Left forelimb (tissue), 1 donor: ENCODE measurements at regions not wholly inside any gene's neighbourhood (a gene's known extent, or its start where the extent isn't known, plus 50 kb on each side); places are given as distances from the start of the nearest gene placed in this dataset.
"Not testable (repeated sequence)": the region's sequence is repeated elsewhere in the genome, so short reads cannot be mapped to it uniquely, and the experiment has no call there.

ENCODE experiments used
- DNase-seq: peaks from one replicate; pipeline ENCODE4 v3.0.0-alpha.2; 2018; ENCODE audit warnings: low spot score

GRCh38 chrX:22534643-22535042 is 261.9 kb downstream of the CBLL2 start:
- DNase-seq = no peak

- no peak for DNase-seq
Observed at GRCh38 chrX:22536746-22537304, 264.1 kb downstream of the CBLL2 start.

- no peak for DNase-seq
Observed at GRCh38 chrX:22538580-22538979, 265.9 kb downstream of the CBLL2 start.

GRCh38 chrX:22541926-22542325 is 269.2 kb downstream of the CBLL2 start:
- no peak for DNase-seq

- DNase-seq = no peak
Observed at GRCh38 chrX:22542641-22543040, 269.9 kb downstream of the CBLL2 start.

- no peak for DNase-seq
Observed at GRCh38 chrX:22559506-22559905, 286.8 kb downstream of the CBLL2 start.

- no peak for DNase-seq
Observed at GRCh38 chrX:22575161-22575845, 302.6 kb downstream of the CBLL2 start.

- no peak for DNase-seq
Observed at GRCh38 chrX:22577181-22577580, 304.5 kb downstream of the CBLL2 start.

GRCh38 chrX:22585831-22586230 is 313.1 kb downstream of the CBLL2 start:
- no peak for DNase-seq

GRCh38 chrX:22589845-22590244 is 317.1 kb downstream of the CBLL2 start:
- DNase-seq = no peak

GRCh38 chrX:22594766-22595165 is 322.1 kb downstream of the CBLL2 start:
- DNase-seq = no peak

- DNase-seq = no peak
Observed at GRCh38 chrX:22603060-22603459, 330.3 kb downstream of the CBLL2 start.

GRCh38 chrX:22609452-22609851 is 336.7 kb downstream of the CBLL2 start:
- DNase-seq = not testable (repeated sequence)

GRCh38 chrX:22616867-22617266 is 344.2 kb downstream of the CBLL2 start:
- no peak for DNase-seq

GRCh38 chrX:22627576-22627975 is 354.9 kb downstream of the CBLL2 start:
- no peak for DNase-seq

- DNase-seq = no peak
Observed at GRCh38 chrX:22628275-22628674, 355.6 kb downstream of the CBLL2 start.

- DNase-seq = no peak
Observed at GRCh38 chrX:22629105-22629725, 356.5 kb downstream of the CBLL2 start.

GRCh38 chrX:22634083-22634482 is 361.4 kb downstream of the CBLL2 start:
- no peak for DNase-seq

- DNase-seq = no peak
Observed at GRCh38 chrX:22634751-22635150, 362.0 kb downstream of the CBLL2 start.

GRCh38 chrX:22648281-22648680 is 351.5 kb upstream of the DDX53 start:
- no peak for DNase-seq

- no peak for DNase-seq
Observed at GRCh38 chrX:22650691-22651090, 349.1 kb upstream of the DDX53 start.

- DNase-seq = no peak
Observed at GRCh38 chrX:22652596-22652995, 347.2 kb upstream of the DDX53 start.

- DNase-seq = no peak
Observed at GRCh38 chrX:22660756-22661155, 339.0 kb upstream of the DDX53 start.

GRCh38 chrX:22662776-22663175 is 337.0 kb upstream of the DDX53 start:
- DNase-seq = no peak
